ENCODE measurements at regions not wholly inside any gene's neighbourhood (a gene's known extent, or its start where the extent isn't known, plus 50 kb on each side); places are given as distances from the start of the nearest gene placed in this dataset.

DNA sequence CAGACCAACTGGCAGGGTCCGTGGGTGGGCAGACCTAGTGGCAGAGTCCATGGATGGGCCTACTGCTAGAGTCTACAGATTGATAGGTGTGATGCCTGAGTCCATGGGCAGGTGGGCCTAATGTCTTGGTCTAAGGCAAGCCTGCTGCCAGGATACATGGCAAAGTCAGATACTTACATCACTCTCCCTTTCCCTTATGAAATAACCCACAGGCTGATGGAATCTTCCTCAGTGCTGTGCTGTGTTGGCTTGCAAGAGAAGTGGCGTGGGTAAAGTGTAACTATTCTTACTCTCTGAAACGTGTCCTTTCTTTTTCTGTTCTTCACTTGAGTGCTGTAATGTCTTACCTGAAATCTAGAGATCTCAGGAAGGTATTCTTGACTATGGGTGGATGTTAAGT lies 67.3 kb upstream of the ADRB2 start:
- H3K36me3 ChIP-seq, result no peaks in the 10 kb centered on the region
- no peaks in the 10 kb centered on the region for H3K4me1 ChIP-seq
- H3K9me3 ChIP-seq (replicated peaks), result peaks cover 21% of the 10 kb centered on the region
- TF ChIP-seq, protein P1, sequence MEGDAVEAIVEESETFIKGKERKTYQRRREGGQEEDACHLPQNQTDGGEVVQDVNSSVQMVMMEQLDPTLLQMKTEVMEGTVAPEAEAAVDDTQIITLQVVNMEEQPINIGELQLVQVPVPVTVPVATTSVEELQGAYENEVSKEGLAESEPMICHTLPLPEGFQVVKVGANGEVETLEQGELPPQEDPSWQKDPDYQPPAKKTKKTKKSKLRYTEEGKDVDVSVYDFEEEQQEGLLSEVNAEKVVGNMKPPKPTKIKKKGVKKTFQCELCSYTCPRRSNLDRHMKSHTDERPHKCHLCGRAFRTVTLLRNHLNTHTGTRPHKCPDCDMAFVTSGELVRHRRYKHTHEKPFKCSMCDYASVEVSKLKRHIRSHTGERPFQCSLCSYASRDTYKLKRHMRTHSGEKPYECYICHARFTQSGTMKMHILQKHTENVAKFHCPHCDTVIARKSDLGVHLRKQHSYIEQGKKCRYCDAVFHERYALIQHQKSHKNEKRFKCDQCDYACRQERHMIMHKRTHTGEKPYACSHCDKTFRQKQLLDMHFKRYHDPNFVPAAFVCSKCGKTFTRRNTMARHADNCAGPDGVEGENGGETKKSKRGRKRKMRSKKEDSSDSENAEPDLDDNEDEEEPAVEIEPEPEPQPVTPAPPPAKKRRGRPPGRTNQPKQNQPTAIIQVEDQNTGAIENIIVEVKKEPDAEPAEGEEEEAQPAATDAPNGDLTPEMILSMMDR (IDR thresholded peaks at IDR 0.05; ENCODE audit: borderline replicate concordance), result no peak
- DNase-seq, result no peak
- H3K4me3 ChIP-seq, result no peak overlapping the region
- H3K27me3 ChIP-seq (ENCODE audit: low read depth), result no peaks in the 10 kb centered on the region
- no peak overlapping the region for H3K27ac ChIP-seq (replicated peaks)
- intact Hi-C loops (cut with micrococcal nuclease), result no loop called here

DNA sequence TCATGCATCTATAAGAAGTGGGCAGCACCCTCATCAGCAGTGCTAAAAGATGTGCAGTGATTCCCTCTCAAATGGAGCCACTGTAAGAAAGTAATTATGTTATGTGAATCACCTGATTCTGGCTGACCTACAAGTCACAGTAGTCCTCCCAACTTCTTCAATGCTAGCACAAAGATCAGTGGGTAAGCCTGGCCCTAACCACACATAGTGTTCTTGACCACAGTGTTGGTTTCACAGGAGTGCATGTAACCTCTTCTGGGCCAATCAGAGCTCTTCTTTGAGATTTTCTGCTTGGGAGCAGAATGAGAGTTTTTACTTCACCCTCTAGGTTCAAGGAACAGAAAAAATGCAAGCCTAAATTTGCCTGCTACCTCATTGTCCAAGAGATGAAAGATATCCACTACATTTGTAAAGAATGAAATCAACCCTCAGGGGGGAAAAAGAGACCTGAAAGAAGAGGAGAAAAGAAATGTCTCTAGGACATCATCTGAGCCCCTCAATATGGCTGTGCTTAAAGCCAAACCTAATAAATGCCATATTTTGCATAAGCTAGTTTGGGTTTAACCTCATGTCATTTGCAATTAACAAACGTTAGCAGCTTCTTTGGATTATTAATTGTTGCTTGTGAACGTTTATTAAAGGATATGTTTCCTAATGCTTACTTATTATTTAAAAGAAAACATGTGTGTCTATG lies 65.3 kb upstream of the ADRB2 start:
- TF ChIP-seq, protein P1 (IDR thresholded peaks at IDR 0.05; ENCODE audit: borderline replicate concordance), result no peak
- intact Hi-C loops (cut with micrococcal nuclease), result no loop called here
- Histone ChIP-seq H3K27ac (replicated peaks) (no peak overlapping the region), H3K4me1 (no peaks in the 10 kb centered on the region), H3K27me3 (ENCODE audit: low read depth) (no peaks in the 10 kb centered on the region), H3K4me3 (no peak overlapping the region), H3K36me3 (no peaks in the 10 kb centered on the region), H3K9me3 (replicated peaks) (peaks cover 3% of the 10 kb centered on the region)
- no peak for DNase-seq

DNA sequence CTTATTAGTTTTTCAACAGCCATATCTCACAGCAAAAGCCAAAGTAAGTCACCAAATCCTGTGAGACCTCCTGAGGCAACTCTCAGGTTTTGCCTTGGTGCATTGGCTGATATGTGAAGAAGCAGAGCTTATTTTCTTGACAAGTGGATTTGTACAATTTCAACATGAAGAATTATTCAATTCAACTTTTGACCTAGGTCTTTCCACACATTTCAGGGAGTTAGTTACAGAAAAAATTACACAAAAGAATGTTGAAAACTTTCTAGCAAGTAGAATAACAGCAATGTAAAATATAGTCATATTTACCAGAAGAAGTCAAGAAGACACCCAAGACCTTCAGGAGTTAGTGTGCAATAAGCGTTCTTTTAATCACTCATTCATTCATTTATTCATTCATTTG lies 62.4 kb upstream of the ADRB2 start:
- TF ChIP-seq, protein P1 (IDR thresholded peaks at IDR 0.05; ENCODE audit: borderline replicate concordance), result no peak
- Histone ChIP-seq H3K4me1 (no peaks in the 10 kb centered on the region), H3K9me3 (replicated peaks) (no peaks in the 10 kb centered on the region), H3K27ac (replicated peaks) (no peak overlapping the region), H3K4me3 (no peak overlapping the region), H3K27me3 (ENCODE audit: low read depth) (no peaks in the 10 kb centered on the region), H3K36me3 (no peaks in the 10 kb centered on the region)
- DNase-seq, result no peak
- intact Hi-C loops (cut with micrococcal nuclease), result no loop called here

DNA sequence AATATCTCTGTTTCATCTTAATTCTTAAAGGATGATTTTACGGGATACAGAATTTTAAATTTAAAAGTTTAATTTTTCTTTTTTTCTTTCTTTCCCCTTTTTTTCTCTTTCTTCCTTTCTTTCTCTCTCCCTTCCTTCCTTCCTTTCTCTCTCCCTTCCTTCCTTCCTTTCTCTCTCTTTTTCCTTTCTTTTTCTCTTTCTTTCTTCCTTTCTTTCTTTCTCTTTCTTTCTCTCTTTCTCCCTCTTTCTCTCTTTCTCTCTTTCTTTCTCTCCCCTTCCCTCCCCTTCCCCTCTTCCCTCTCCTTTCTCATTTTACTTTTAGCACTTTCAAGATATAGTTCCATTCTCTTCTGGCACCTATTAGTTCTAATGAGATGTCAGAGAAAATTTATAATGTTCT lies 61.4 kb upstream of the ADRB2 start:
- no peaks in the 10 kb centered on the region for H3K27me3 ChIP-seq (ENCODE audit: low read depth)
- TF ChIP-seq, protein P1 (IDR thresholded peaks at IDR 0.05; ENCODE audit: borderline replicate concordance), result no peak
- H3K4me1 ChIP-seq, result no peaks in the 10 kb centered on the region
- no peak for DNase-seq
- H3K9me3 ChIP-seq (replicated peaks), result no peaks in the 10 kb centered on the region
- no peaks in the 10 kb centered on the region for H3K36me3 ChIP-seq
- no peak overlapping the region for H3K4me3 ChIP-seq
- no peak overlapping the region for H3K27ac ChIP-seq (replicated peaks)
- intact Hi-C loops (cut with micrococcal nuclease), result no loop called here

DNA sequence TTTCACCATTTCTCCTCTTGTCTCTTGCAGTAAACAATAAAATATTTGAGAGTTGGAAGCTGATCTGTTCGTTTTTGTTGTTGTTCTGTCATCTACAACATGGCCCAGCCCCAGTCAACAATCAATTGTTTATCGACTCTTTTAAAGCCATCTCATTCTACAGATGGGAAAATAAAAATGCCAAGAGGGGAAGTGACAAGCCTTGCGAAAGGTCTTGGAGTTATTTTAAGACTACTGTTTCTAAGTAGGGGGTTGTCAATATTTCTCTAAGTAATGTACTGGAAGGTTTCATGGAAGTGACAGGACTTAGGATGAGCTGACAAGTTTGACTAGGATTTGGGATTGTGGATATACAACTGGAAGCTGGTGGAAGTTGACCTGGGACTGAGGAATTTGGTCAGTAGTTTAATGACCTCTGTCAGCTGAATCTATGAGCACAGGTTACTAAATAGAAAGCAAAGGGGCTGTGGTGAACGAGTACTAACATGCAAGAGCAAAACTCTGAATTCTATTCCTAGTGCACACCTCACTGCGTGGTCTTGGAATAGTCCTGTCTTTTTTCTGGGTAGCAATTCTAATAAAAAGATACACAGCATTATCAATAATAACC lies 57.5 kb upstream of the ADRB2 start:
- Histone ChIP-seq H3K36me3 (no peaks in the 10 kb centered on the region), H3K27ac (replicated peaks) (no peak overlapping the region), H3K4me3 (no peak overlapping the region), H3K4me1 (no peaks in the 10 kb centered on the region), H3K9me3 (replicated peaks) (no peaks in the 10 kb centered on the region), H3K27me3 (ENCODE audit: low read depth) (no peaks in the 10 kb centered on the region)
- no peak for DNase-seq
- TF ChIP-seq, protein P1 (IDR thresholded peaks at IDR 0.05; ENCODE audit: borderline replicate concordance), result no peak
- intact Hi-C loops (cut with micrococcal nuclease), result no loop called here

Measured in left ventricle myocardium inferior (tissue), 1 donor.